Stromal cell of bone marrow (primary cell): ENCODE measurements at regions not wholly inside any gene's neighbourhood (a gene's known extent, or its start where the extent isn't known, plus 50 kb on each side); places are given as distances from the start of the nearest gene placed in this dataset.
"Not testable (repeated sequence)": the region's sequence is repeated elsewhere in the genome, so short reads cannot be mapped to it uniquely, and the experiment has no call there.

ENCODE experiments used
- DNase-seq: peaks from one replicate; pipeline ENCODE4 v3.0.0-alpha.2; 2012; ENCODE audit warnings: low read depth

- DNase-seq = no peak
These were observed 63.1 kb downstream of the MATN1 start for GRCh38 chr1:30660241-30660640.

GRCh38 chr1:30659702-30660101, 63.7 kb downstream of the MATN1 start:
- no peak for DNase-seq

GRCh38 chr1:30658375-30658774, 65.0 kb downstream of the MATN1 start:
- not testable (repeated sequence) for DNase-seq

DNA sequence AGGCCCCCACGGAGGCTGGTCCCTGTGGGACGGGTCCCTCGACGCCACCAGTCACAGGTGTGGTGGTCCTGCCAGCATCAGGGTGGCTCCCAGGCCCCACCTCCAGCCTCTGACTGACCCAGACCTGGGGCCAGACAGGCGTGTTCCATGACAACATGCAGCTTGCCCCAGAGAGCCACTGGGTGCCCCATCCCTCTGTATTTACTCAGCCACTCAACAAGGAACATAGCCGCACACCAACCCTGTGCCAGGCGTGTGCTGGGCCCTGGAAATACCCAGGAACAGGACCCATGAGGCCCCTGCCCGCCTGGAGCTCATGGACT, 65.4 kb downstream of the MATN1 start:
- no peak for DNase-seq

- DNase-seq = no peak
These were observed 66.0 kb downstream of the MATN1 start for GRCh38 chr1:30657131-30658013.

DNA sequence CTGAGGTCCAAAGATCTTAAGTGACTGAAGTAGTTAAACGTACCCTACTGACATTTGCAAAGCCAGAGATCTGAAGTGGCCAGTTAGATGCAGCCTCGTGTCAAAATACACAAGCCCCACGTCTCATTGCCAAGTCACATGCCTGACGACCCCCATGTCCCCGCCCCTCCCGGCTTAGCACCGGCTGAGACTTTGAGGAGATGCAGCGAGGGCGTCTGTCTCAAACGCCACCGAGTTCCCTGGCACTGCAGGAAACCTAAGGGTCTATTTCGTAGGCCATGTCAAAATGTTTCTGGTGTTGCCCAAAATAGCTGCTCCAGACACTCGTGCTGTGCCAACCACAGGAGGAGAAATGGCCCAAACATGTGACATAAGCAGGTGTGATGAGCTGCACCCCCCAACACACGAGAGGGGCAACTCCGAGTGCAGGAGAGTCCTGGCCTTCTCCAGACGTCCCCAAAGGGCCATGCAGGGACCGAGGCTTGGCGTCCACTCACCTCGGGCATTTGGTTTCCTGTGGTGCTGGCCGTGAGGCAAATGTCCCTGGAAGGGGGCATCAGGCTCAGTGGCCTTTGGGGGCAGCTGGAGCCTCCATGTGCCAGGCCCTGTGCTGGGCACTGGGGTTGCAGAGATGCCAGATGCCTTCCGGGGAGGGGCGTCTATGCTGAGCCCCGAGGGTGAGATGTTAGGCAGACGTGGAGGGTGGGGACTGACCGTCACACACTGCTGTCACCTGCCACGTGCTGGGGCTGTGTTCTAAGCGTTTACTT, 67.0 kb downstream of the MATN1 start:
- no peak for DNase-seq

DNA sequence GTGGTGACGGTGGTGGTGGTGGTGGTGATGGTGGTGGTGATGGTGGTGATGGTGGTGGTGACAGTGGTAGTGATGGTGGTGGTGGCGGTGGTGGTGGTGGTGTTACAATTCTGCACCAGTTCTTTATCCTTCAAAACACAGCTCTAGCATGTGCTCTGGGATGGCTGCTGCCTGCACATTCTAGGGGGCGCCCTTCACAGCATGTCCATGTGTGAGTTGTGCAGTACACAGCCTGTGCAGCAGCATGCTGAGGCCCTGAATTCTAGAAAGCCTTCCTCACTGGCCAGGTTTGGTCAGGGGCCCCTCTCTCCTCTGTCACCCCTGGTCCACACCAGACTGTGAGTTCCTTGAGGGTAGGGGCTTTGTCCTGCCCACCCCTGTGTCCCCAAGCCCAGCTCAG, 67.7 kb downstream of the MATN1 start:
- no peak for DNase-seq

DNA sequence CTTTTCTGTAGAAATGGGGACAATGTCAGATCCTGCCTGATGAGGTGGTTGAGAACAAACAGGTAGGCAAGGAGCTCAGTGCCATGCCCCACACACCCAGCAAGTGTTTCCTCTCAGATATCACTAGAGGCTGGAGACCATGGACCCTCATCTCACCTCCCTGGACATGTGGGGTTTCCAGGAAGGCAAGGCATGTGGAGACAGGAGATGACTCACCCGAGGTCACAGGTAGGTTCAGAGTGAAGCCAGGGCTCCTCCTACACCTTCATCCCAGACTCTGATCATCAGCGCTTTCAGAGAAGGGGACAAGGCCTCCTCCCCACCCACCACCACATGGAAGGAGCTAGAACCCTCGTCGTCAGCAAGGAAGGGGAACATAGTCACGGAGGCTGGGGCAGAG, 69.2 kb downstream of the MATN1 start:
- no peak for DNase-seq

GRCh38 chr1:30652152-30652841, 71.1 kb downstream of the MATN1 start:
- no peak for DNase-seq

GRCh38 chr1:30651395-30651794, 72.0 kb downstream of the MATN1 start:
- not testable (repeated sequence) for DNase-seq

GRCh38 chr1:30650968-30651320, 72.4 kb downstream of the MATN1 start:
- DNase-seq = no peak

DNA sequence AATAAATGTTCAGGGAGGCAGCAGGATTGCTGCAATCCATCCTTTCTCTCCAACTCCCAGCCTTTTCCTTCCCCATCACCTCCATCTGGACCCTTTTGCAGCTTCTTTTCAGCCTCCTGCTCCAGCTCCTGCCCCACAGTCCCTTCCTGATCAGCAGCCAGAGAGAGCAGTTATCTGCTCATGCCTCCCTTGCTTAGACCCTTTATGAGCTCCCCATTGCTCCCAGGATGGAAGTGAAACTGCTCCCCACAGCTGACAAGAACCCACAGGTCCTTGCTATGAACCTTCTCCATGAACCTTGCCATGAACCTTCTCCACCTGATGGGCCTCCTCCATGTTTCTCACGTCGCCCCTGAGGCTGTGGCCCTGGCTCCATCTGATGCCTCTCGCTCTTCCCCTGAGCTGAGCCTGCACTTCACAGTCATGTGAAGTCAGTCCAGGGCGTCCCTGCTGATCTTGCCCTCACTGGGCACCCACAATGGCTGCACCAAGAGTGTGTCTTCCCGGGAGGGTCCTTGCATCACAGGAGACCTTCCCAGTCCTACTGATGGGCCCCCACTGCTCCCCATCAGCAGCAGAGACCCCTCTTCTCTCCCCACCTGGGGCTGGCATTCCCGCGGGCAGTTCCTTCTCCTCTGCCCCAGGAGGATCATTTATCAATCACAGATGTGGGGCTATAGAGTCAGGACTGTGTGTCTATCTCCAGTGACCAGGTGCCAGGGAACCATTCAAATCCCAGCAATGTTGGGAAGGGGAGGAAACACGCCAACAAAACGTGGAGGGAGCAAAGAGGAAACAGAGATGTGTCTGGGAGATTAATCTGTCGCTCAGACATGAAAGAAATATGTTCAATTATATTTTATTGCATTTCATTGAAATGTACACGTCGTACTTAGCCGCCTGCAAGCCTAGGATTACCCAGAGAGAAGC, 73.1 kb downstream of the MATN1 start:
- DNase-seq = no peak

GRCh38 chr1:30649321-30649991, 73.9 kb downstream of the MATN1 start:
- no peak for DNase-seq

GRCh38 chr1:30648408-30649000, 74.9 kb downstream of the MATN1 start:
- no peak for DNase-seq

- DNase-seq = peak; percentile 54
These were observed 77.6 kb downstream of the MATN1 start for GRCh38 chr1:30645807-30646206.

GRCh38 chr1:30642391-30643120, 80.8 kb downstream of the MATN1 start:
- no peak for DNase-seq

- DNase-seq = no peak
These were observed 81.6 kb downstream of the MATN1 start for GRCh38 chr1:30641572-30642353.

GRCh38 chr1:30639881-30640452, 83.4 kb downstream of the MATN1 start:
- DNase-seq = no peak

DNA sequence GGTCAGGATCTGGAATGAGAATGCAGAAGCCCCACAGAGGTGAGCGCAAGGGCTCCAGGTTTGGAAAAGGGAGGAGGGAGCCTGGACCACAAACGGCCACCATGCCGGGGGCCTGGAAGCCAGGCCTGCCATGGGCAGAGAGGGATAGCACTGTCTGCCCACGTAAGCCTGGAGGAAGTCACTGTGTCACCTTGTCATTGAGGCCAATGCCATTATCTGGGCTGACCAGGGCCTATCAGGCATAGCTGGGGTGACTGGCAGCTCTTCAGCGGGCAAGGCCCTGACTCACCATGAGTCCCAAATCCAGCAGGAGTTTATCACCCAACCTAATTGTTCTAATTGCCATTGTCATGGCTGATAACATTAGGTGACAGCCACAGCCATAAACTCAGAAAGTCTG, 84.6 kb downstream of the MATN1 start:
- no peak for DNase-seq
